ENCODE measurements at regions not wholly inside any gene's neighbourhood (a gene's known extent, or its start where the extent isn't known, plus 50 kb on each side); places are given as distances from the start of the nearest gene placed in this dataset.

GRCh38 chr12:42750356-42750755, 160.8 kb upstream of the PRICKLE1 start:
- Mint-ChIP-seq H3K9me3 (peaks cover 2 to 34% (median 12%) of the 10 kb centered on the region in 11 donors), H3K27ac (peak overlapping the region in 1 of 9 donors; percentile 10), H3K4me3 (no peak overlapping the region), H3K4me1 (no peaks in the 10 kb centered on the region), H3K36me3 (no peaks in the 10 kb centered on the region), H3K27me3 (peaks cover 0 to 7% (median 0%) of the 10 kb centered on the region in 5 donors)
- peaks cover 0 to 6% (median 0%) of the 10 kb centered on the region in 3 experiments for H3K9me3 ChIP-seq (ENCODE audit: control insufficient read depth in 2 of 3, low read length in 3 of 3)
- DNase-seq (no peak), ATAC-seq (no peak)
- no peak overlapping the region for H3K27ac ChIP-seq (ENCODE audit: low read depth, low read length)
- H3K4me3 ChIP-seq (ENCODE audit: low read length), result no peak overlapping the region
- no peaks in the 10 kb centered on the region for H3K36me3 ChIP-seq (ENCODE audit: control insufficient read depth in 2 of 3, insufficient read depth in 3 of 3, low read length in 3 of 3)
- ChIA-PET POLR2A (no interaction called here), CTCF (no interaction called here)
- H3K27me3 ChIP-seq (ENCODE audit: control insufficient read depth in 2 of 2, insufficient read depth in 2 of 2, low read length in 2 of 2), result no peaks in the 10 kb centered on the region
- intact Hi-C loops (cut with micrococcal nuclease), result no loop called here
- no peaks in the 10 kb centered on the region for H3K4me1 ChIP-seq (ENCODE audit: control insufficient read depth in 2 of 2, insufficient read depth in 2 of 2, low read length in 2 of 2)

DNA sequence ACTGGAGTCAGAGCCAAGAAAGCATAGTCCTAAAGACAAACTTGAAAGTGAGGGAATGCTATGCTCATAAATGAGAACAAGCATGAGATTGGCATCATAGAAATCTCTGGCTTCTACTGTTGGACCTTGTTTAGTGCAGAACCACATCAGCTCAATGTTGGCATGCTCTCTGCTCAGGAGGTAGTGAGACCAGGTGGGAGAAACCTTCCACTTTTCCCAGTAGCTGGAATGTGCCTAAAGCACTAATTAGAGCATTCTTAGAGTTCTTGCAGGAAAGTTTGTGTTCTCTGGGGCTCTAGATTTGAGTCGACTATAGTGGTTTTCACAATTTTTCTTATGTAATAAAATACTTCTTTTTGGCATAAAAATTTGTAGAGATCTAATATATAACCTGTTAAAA, 159.7 kb upstream of the PRICKLE1 start:
- no peaks in the 10 kb centered on the region for H3K4me1 ChIP-seq (ENCODE audit: control insufficient read depth in 2 of 2, insufficient read depth in 2 of 2, low read length in 2 of 2)
- H3K27me3 ChIP-seq (ENCODE audit: control insufficient read depth in 2 of 2, insufficient read depth in 2 of 2, low read length in 2 of 2), result no peaks in the 10 kb centered on the region
- intact Hi-C loops (cut with micrococcal nuclease), result no loop called here
- CTCF ChIA-PET, result no interaction called here
- no peak overlapping the region for H3K27ac Mint-ChIP-seq
- DNase-seq (no peak), ATAC-seq (no peak)
- H3K27ac ChIP-seq (ENCODE audit: low read depth, low read length), result no peak overlapping the region
- H3K27me3 Mint-ChIP-seq, result peaks cover 0 to 7% (median 0%) of the 10 kb centered on the region in 5 donors
- H3K4me3 ChIP-seq (ENCODE audit: low read length), result no peak overlapping the region
- no peaks in the 10 kb centered on the region for H3K36me3 ChIP-seq (ENCODE audit: control insufficient read depth in 2 of 3, insufficient read depth in 3 of 3, low read length in 3 of 3)
- H3K9me3 ChIP-seq (ENCODE audit: control insufficient read depth in 2 of 3, low read length in 3 of 3), result peaks cover 0 to 6% (median 0%) of the 10 kb centered on the region in 3 experiments
- peaks cover 2 to 34% (median 13%) of the 10 kb centered on the region in 11 donors for H3K9me3 Mint-ChIP-seq
- H3K4me3 Mint-ChIP-seq, result no peak overlapping the region
- no peaks in the 10 kb centered on the region for H3K4me1 Mint-ChIP-seq
- no peaks in the 10 kb centered on the region for H3K36me3 Mint-ChIP-seq
- POLR2A ChIA-PET, result no interaction called here

DNA sequence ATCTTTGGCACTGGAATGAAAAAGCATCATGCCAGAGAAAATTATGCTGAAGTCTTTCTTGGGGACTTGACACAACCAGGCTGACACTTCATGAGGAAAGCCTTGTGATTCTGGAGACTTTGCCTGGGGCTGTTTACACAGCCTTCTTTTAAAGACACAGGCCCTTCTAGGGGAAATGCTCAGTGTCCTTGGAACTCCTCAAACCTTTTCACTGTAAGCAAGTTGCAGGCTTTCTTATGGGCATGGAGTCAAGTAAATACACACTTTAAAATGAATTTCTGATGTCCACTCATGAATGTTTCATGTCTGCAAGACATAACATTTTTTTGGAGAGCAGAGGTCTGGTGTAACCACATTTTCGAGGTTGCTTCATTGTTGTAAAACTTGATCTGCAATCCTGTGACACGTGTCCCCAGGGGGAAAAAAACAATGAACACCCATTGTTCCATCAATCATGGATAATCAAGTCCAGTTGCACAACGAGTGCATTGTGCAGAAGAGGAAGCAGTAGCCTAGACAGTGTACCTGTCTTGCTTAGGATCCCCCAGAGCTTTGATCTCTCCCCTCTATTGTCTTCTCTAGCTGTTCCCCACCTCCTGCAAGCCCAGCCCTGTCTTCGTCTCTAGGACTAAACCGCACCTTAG, 155.1 kb upstream of the PRICKLE1 start:
- no peak for ATAC-seq
- no peaks in the 10 kb centered on the region for H3K27me3 ChIP-seq (ENCODE audit: control insufficient read depth in 2 of 2, insufficient read depth in 2 of 2, low read length in 2 of 2)
- Mint-ChIP-seq H3K9me3 (peaks cover 2 to 34% (median 13%) of the 10 kb centered on the region in 11 donors), H3K36me3 (no peaks in the 10 kb centered on the region), H3K4me1 (no peaks in the 10 kb centered on the region), H3K27ac (no peak overlapping the region), H3K27me3 (peaks cover 0 to 7% (median 0%) of the 10 kb centered on the region in 5 donors), H3K4me3 (no peak overlapping the region)
- intact Hi-C loops (cut with micrococcal nuclease), result no loop called here
- H3K36me3 ChIP-seq (ENCODE audit: control insufficient read depth in 2 of 3, insufficient read depth in 3 of 3, low read length in 3 of 3), result no peaks in the 10 kb centered on the region
- no peak for DNase-seq
- ChIA-PET CTCF (no interaction called here), POLR2A (no interaction called here)
- peaks cover 0 to 6% (median 0%) of the 10 kb centered on the region in 3 experiments for H3K9me3 ChIP-seq (ENCODE audit: control insufficient read depth in 2 of 3, low read length in 3 of 3)
- no peak overlapping the region for H3K27ac ChIP-seq (ENCODE audit: low read depth, low read length)
- H3K4me1 ChIP-seq (ENCODE audit: control insufficient read depth in 2 of 2, insufficient read depth in 2 of 2, low read length in 2 of 2), result no peaks in the 10 kb centered on the region
- no peak overlapping the region for H3K4me3 ChIP-seq (ENCODE audit: low read length)

- Histone ChIP-seq H3K4me1 (ENCODE audit: control insufficient read depth in 2 of 2, insufficient read depth in 2 of 2, low read length in 2 of 2) (no peaks in the 10 kb centered on the region), H3K4me3 (ENCODE audit: low read length) (no peak overlapping the region), H3K36me3 (ENCODE audit: control insufficient read depth in 2 of 3, insufficient read depth in 3 of 3, low read length in 3 of 3) (no peaks in the 10 kb centered on the region), H3K9me3 (ENCODE audit: control insufficient read depth in 2 of 3, low read length in 3 of 3) (peaks cover 0 to 5% (median 0%) of the 10 kb centered on the region in 3 experiments), H3K27me3 (ENCODE audit: control insufficient read depth in 2 of 2, insufficient read depth in 2 of 2, low read length in 2 of 2) (no peaks in the 10 kb centered on the region), H3K27ac (ENCODE audit: low read depth, low read length) (no peak overlapping the region)
- H3K4me3 Mint-ChIP-seq, result no peak overlapping the region
- ChIA-PET POLR2A (no interaction called here), CTCF (no interaction called here)
- peaks cover 2 to 23% (median 12%) of the 10 kb centered on the region in 11 donors for H3K9me3 Mint-ChIP-seq
- DNase-seq (no peak), ATAC-seq (no peak)
- no peaks in the 10 kb centered on the region for H3K4me1 Mint-ChIP-seq
- intact Hi-C loops (cut with micrococcal nuclease), result no loop called here
- H3K27me3 Mint-ChIP-seq, result no peaks in the 10 kb centered on the region
- H3K27ac Mint-ChIP-seq, result no peak overlapping the region
- H3K36me3 Mint-ChIP-seq, result no peaks in the 10 kb centered on the region
Measured at GRCh38 chr12:42742716-42743115, 153.2 kb upstream of the PRICKLE1 start.

- Histone ChIP-seq H3K27ac (ENCODE audit: low read depth, low read length) (no peak overlapping the region), H3K9me3 (ENCODE audit: control insufficient read depth in 2 of 3, low read length in 3 of 3) (no peaks in the 10 kb centered on the region), H3K36me3 (ENCODE audit: control insufficient read depth in 2 of 3, insufficient read depth in 3 of 3, low read length in 3 of 3) (no peaks in the 10 kb centered on the region), H3K4me3 (ENCODE audit: low read length) (no peak overlapping the region), H3K27me3 (ENCODE audit: control insufficient read depth in 2 of 2, insufficient read depth in 2 of 2, low read length in 2 of 2) (no peaks in the 10 kb centered on the region), H3K4me1 (ENCODE audit: control insufficient read depth in 2 of 2, insufficient read depth in 2 of 2, low read length in 2 of 2) (no peaks in the 10 kb centered on the region)
- no peaks in the 10 kb centered on the region for H3K27me3 Mint-ChIP-seq
- no peak overlapping the region for H3K27ac Mint-ChIP-seq
- no peak overlapping the region for H3K4me3 Mint-ChIP-seq
- intact Hi-C loops (cut with micrococcal nuclease), result no loop called here
- ATAC-seq, result no peak
- ChIA-PET CTCF (no interaction called here), POLR2A (no interaction called here)
- peaks cover 2 to 16% (median 8%) of the 10 kb centered on the region in 11 donors for H3K9me3 Mint-ChIP-seq
- DNase-seq, result no peak
- H3K36me3 Mint-ChIP-seq, result no peaks in the 10 kb centered on the region
- no peaks in the 10 kb centered on the region for H3K4me1 Mint-ChIP-seq
Measured at GRCh38 chr12:42741771-42742510, 152.4 kb upstream of the PRICKLE1 start.

GRCh38 chr12:42741091-42741490, 151.5 kb upstream of the PRICKLE1 start:
- H3K4me3 ChIP-seq (ENCODE audit: low read length), result no peak overlapping the region
- no peaks in the 10 kb centered on the region for H3K36me3 ChIP-seq (ENCODE audit: control insufficient read depth in 2 of 3, insufficient read depth in 3 of 3, low read length in 3 of 3)
- ATAC-seq (no peak), DNase-seq (no peak)
- ChIA-PET CTCF (no interaction called here), POLR2A (no interaction called here)
- H3K9me3 ChIP-seq (ENCODE audit: control insufficient read depth in 2 of 3, low read length in 3 of 3), result no peaks in the 10 kb centered on the region
- H3K4me3 Mint-ChIP-seq, result no peak overlapping the region
- intact Hi-C loops (cut with micrococcal nuclease), result no loop called here
- peaks cover 0 to 13% (median 1%) of the 10 kb centered on the region in 11 donors for H3K9me3 Mint-ChIP-seq
- H3K27me3 Mint-ChIP-seq, result no peaks in the 10 kb centered on the region
- no peaks in the 10 kb centered on the region for H3K4me1 ChIP-seq (ENCODE audit: control insufficient read depth in 2 of 2, insufficient read depth in 2 of 2, low read length in 2 of 2)
- H3K27me3 ChIP-seq (ENCODE audit: control insufficient read depth in 2 of 2, insufficient read depth in 2 of 2, low read length in 2 of 2), result no peaks in the 10 kb centered on the region
- no peak overlapping the region for H3K27ac ChIP-seq (ENCODE audit: low read depth, low read length)
- H3K4me1 Mint-ChIP-seq, result no peaks in the 10 kb centered on the region
- H3K36me3 Mint-ChIP-seq, result no peaks in the 10 kb centered on the region
- no peak overlapping the region for H3K27ac Mint-ChIP-seq

GRCh38 chr12:42737398-42737797, 147.9 kb upstream of the PRICKLE1 start:
- no peaks in the 10 kb centered on the region for H3K27me3 ChIP-seq (ENCODE audit: control insufficient read depth in 2 of 2, insufficient read depth in 2 of 2, low read length in 2 of 2)
- H3K36me3 Mint-ChIP-seq, result no peaks in the 10 kb centered on the region
- no peak overlapping the region for H3K4me3 Mint-ChIP-seq
- H3K4me3 ChIP-seq (ENCODE audit: low read length), result no peak overlapping the region
- no peaks in the 10 kb centered on the region for H3K4me1 ChIP-seq (ENCODE audit: control insufficient read depth in 2 of 2, insufficient read depth in 2 of 2, low read length in 2 of 2)
- no peak overlapping the region for H3K27ac Mint-ChIP-seq
- peaks cover 0 to 8% (median 0%) of the 10 kb centered on the region in 11 donors for H3K9me3 Mint-ChIP-seq
- H3K9me3 ChIP-seq (ENCODE audit: control insufficient read depth in 2 of 3, low read length in 3 of 3), result no peaks in the 10 kb centered on the region
- ATAC-seq (no peak), DNase-seq (no peak)
- intact Hi-C loops (cut with micrococcal nuclease), result no loop called here
- H3K36me3 ChIP-seq (ENCODE audit: control insufficient read depth in 2 of 3, insufficient read depth in 3 of 3, low read length in 3 of 3), result no peaks in the 10 kb centered on the region
- POLR2A ChIA-PET, result interaction anchor here (0.5 kb wide), 1 partner anchor 686 kb away, joined by 3 read pairs; no protein-coding TSS in a partner anchor
- no peak overlapping the region for H3K27ac ChIP-seq (ENCODE audit: low read depth, low read length)
- peaks cover 0 to 4% (median 0%) of the 10 kb centered on the region in 5 donors for H3K27me3 Mint-ChIP-seq
- CTCF ChIA-PET, result no interaction called here
- H3K4me1 Mint-ChIP-seq, result no peaks in the 10 kb centered on the region
